HCT116 (cell line): ENCODE measurements at regions not wholly inside any gene's neighbourhood (a gene's known extent, or its start where the extent isn't known, plus 50 kb on each side); places are given as distances from the start of the nearest gene placed in this dataset.

Source experiments
- ATAC-seq: fragments of 200-7000 bp; cut with Tn5 transposase; 2 replicates; pipeline ENCODE4 v1.9.1; 2020; ENCODE audit warnings: mild to moderate bottlenecking, moderate library complexity
- BruUV-seq: library from RNA; stranded (reverse); fragments of 400-500 nt; replicated peaks from 2 replicates; lab custom pipeline; 2021; lab: Mats Ljungman, UMichigan
- CTCF ChIA-PET: fragments of 300-600 bp; sonication (Branson Sonifier 250); formaldehyde crosslinking; loops from one replicate; lab custom pipeline; 2021; ENCODE audit warnings: antibody characterized with exemption; lab: Charles Lee
- POLR2A ChIA-PET: fragments of 300-600, 350-600 bp; sonication (Branson Sonifier 250); formaldehyde crosslinking; loops from one replicate; lab custom pipeline; 2021; ENCODE audit warnings: antibody characterized with exemption; lab: Charles Lee
- RAD21 ChIA-PET, 2 experiments: fragments of 300-600 bp; sonication (Branson Sonifier 250); formaldehyde crosslinking; loops; one replicate each; lab custom pipeline; 2023; ENCODE audit warnings: low total read pairs in 2 of 2; ENCODE audit not compliant: uncharacterized antibody in 2 of 2, unreplicated experiment in 2 of 2, low non-redundant PET in 1 of 2; lab: Charles Lee
- DNase-seq: peaks from one replicate; pipeline ENCODE4 v3.0.0-alpha.2; 2010; ENCODE audit warnings: low read depth, low spot score
- H2AFZ ChIP-seq: fragments of 200-600 bp; shearing (Covaris generic), sonication (generic); 2 replicates; pipeline ENCODE4 v1.6.1; 2017; ENCODE audit warnings: low read depth, mixed run types, mixed read lengths, antibody characterized with exemption, low read length; ENCODE audit not compliant: poor library complexity, severe bottlenecking
- H3K27ac ChIP-seq: 2 replicates; pipeline ENCODE4 v1.5.1; 2012; ENCODE audit warnings: low read depth, low read length
- H3K27me3 ChIP-seq: fragments of 200-600 bp; sonication (generic); 2 replicates; pipeline ENCODE4 v1.6.1; 2016; ENCODE audit warnings: mixed run types, low read length, mixed read lengths; ENCODE audit not compliant: insufficient read depth
- H3K36me3 ChIP-seq, 2 experiments: fragments of 200-500 bp in 1 of 2; fragments of 200-600 bp in 1 of 2; sonication (Bioruptor generic) in 1 of 2; sonication (generic) in 1 of 2; 2 replicates each; pipeline versions ENCODE4 v1.5.1 to v1.6.1; 2014 to 2016; ENCODE audit warnings: low read length in 2 of 2, inconsistent platforms in 1 of 2, mixed read lengths in 1 of 2, mixed run types in 1 of 2; ENCODE audit not compliant: insufficient read depth in 2 of 2, control insufficient read depth in 1 of 2
- H3K4me1 ChIP-seq, 2 experiments: fragments of 200-600 bp in 1 of 2; sonication (generic) in 1 of 2; 2 replicates each; pipeline versions ENCODE4 v1.5.1 to v1.6.1; 2012 to 2017; ENCODE audit warnings: low read length in 2 of 2, inconsistent platforms in 1 of 2, mild to moderate bottlenecking in 1 of 2, mixed read lengths in 1 of 2, mixed run types in 1 of 2, moderate library complexity in 1 of 2; ENCODE audit not compliant: insufficient read depth in 2 of 2, control insufficient read depth in 1 of 2
- H3K4me2 ChIP-seq: fragments of 200-600 bp; sonication (generic); 2 replicates; pipeline ENCODE4 v1.6.1; 2017; ENCODE audit warnings: mixed run types, low read length, mixed read lengths
- H3K4me3 ChIP-seq, 2 experiments: fragments of 200-600 bp in 1 of 2; sonication (generic) in 1 of 2; replicated peaks in 1 of 2; 2 replicates each; pipeline ENCODE4 v1.5.1; 2011 to 2016; ENCODE audit warnings: low read length in 2 of 2, control low read depth in 1 of 2, low read depth in 1 of 2, mild to moderate bottlenecking in 1 of 2, mixed read lengths in 1 of 2, mixed run types in 1 of 2
- H3K79me2 ChIP-seq: fragments of 200-600 bp; sonication (generic); 2 replicates; pipeline ENCODE4 v1.6.1; 2017; ENCODE audit warnings: mild to moderate bottlenecking, mixed run types, low read length, moderate library complexity, mixed read lengths; ENCODE audit not compliant: insufficient read depth
- H3K9ac ChIP-seq: fragments of 200-600 bp; sonication (generic); 2 replicates; pipeline ENCODE4 v1.6.1; 2016; ENCODE audit warnings: low read length, mixed read lengths
- H3K9me2 ChIP-seq: fragments of 200-600 bp; sonication (generic), shearing (Covaris generic); 2 replicates; pipeline ENCODE4 v1.6.1; 2017; ENCODE audit warnings: mixed run types, mild to moderate bottlenecking, moderate library complexity; ENCODE audit not compliant: insufficient read depth
- H3K9me3 ChIP-seq, 2 experiments: fragments of 200-500 bp in 1 of 2; fragments of 200-600 bp in 1 of 2; sonication (Bioruptor generic) in 1 of 2; sonication (generic) in 1 of 2; 2 replicates each; pipeline ENCODE4 v1.6.1; 2014 to 2017; ENCODE audit warnings: low read length in 2 of 2, mixed read lengths in 2 of 2, inconsistent platforms in 1 of 2, low read depth in 1 of 2, mild to moderate bottlenecking in 1 of 2, mixed run types in 1 of 2, moderate library complexity in 1 of 2; ENCODE audit not compliant: control insufficient read depth in 1 of 2, insufficient read depth in 1 of 2
- H4K20me1 ChIP-seq: fragments of 200-600 bp; sonication (generic), shearing (Covaris generic); 2 replicates; pipeline ENCODE4 v1.6.1; 2017; ENCODE audit warnings: mixed run types, mild to moderate bottlenecking, moderate library complexity; ENCODE audit not compliant: insufficient read depth
- CBX3 ChIP-seq: IDR thresholded peaks from 2 replicates; pipeline ENCODE4 v1.6.1; 2012; ENCODE audit warnings: low read depth
- CTCF ChIP-seq, 3 experiments: fragments of 200-600 bp in 1 of 3; sonication (generic) in 1 of 3; IDR thresholded peaks in 2 of 3; conservative IDR thresholded peaks in 1 of 3; 2 replicates each; pipeline ENCODE4 v1.5.1; 2012 to 2017; ENCODE audit warnings: low read depth in 2 of 3, low read length in 2 of 3, antibody characterized with exemption in 1 of 3, borderline replicate concordance in 1 of 3, control low read depth in 1 of 3, mild to moderate bottlenecking in 1 of 3, mixed read lengths in 1 of 3, mixed run types in 1 of 3, moderate library complexity in 1 of 3; ENCODE audit not compliant: insufficient read depth in 1 of 3
- EZH2phosphoT487 ChIP-seq: fragments of 200-600 bp; IDR thresholded peaks from 2 replicates; pipeline ENCODE4 v1.6.1; 2018; ENCODE audit warnings: antibody characterized with exemption, borderline replicate concordance
- FOSL1 ChIP-seq: IDR thresholded peaks from 2 replicates; pipeline ENCODE4 v1.6.1; 2012; ENCODE audit warnings: low read depth
- MAX ChIP-seq: IDR thresholded peaks from 2 replicates; pipeline ENCODE4 v1.6.1; 2012
- POLR2AphosphoS5 ChIP-seq: IDR thresholded peaks from 2 replicates; pipeline ENCODE4 v1.6.1; 2011; ENCODE audit warnings: mild to moderate bottlenecking, low read depth, low read length, moderate library complexity
- RAD21 ChIP-seq: IDR thresholded peaks from 2 replicates; pipeline ENCODE4 v1.6.1; 2012; ENCODE audit warnings: low read depth, mild to moderate bottlenecking
- REST ChIP-seq: IDR thresholded peaks from 2 replicates; pipeline ENCODE4 v1.6.1; 2012; ENCODE audit warnings: low read depth
- SRF ChIP-seq: IDR thresholded peaks from 2 replicates; pipeline ENCODE4 v1.6.1; 2012; ENCODE audit warnings: low read depth
- TCF7L2 ChIP-seq: IDR thresholded peaks from 2 replicates; pipeline ENCODE4 v1.7.0; 2011; ENCODE audit warnings: borderline replicate concordance, inconsistent platforms; ENCODE audit not compliant: insufficient read depth, insufficient read length; ENCODE audit errors: extremely low read depth
- YY1 ChIP-seq: IDR thresholded peaks from 2 replicates; pipeline ENCODE4 v1.6.1; 2011; ENCODE audit warnings: low read length, low read depth, moderate library complexity, mild to moderate bottlenecking; ENCODE audit not compliant: insufficient replicate concordance; ENCODE audit errors: extremely low read depth
- ZBTB33 ChIP-seq: IDR thresholded peaks from 2 replicates; pipeline ENCODE4 v1.6.1; 2011; ENCODE audit warnings: mild to moderate bottlenecking, low read length, moderate library complexity; ENCODE audit not compliant: insufficient replicate concordance; ENCODE audit errors: extremely low read depth
- ZNF274 ChIP-seq: fragments of 200-500 bp; sonication (Bioruptor generic); IDR thresholded peaks from 2 replicates; pipeline ENCODE4 v1.6.1; 2014; ENCODE audit warnings: mild to moderate bottlenecking, low read depth, low read length, inconsistent platforms
- intact Hi-C: fragments of 100-400 bp; cut with micrococcal nuclease; formaldehyde crosslinking; loops from 2 replicates; pipeline ENCODE4 v1.10.0; 2022
- TF ChIP-seq, protein P1 (sequence below): IDR thresholded peaks from 2 replicates; pipeline ENCODE4 v1.6.1; 2012

GRCh38 chr14:56023661-56024081 lies 94.5 kb upstream of the PELI2 start (continued):
- no peak for TF ChIP-seq FOSL1

DNA sequence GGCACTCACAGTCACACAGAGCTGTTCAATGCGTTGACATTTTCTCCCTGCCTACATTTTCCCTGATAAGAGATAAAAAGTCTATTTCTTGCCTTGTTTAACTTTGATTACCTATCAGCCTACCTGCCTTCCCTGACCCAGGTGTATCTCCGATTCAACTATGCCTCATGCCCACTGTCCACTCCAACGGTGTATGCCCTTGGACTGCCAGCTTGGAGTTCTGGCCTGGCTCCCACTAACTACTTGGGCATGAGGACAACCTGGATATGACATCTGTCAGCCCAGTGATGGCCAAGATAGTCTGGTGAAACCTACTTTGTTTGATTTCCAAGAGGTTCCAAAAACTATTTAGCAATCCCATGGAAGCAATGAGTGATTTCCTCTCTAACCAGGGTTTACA lies 93.0 kb upstream of the PELI2 start:
- H3K4me2 ChIP-seq: no peak overlapping the region
- TF ChIP-seq EZH2phosphoT487 (no peak), RAD21 (no peak), CTCF (IDR thresholded peaks at IDR 0.05 in 2 of 3, conservative IDR thresholded peaks at IDR 0.05 in 1 of 3; ENCODE audit: borderline replicate concordance in 1 of 3, insufficient read depth in 1 of 3, low read depth in 2 of 3, low read length in 2 of 3) (no peak), TCF7L2 (no peak), CBX3 (no peak), POLR2AphosphoS5 (no peak), SRF (no peak), REST (no peak), ZBTB33 (no peak), FOSL1 (no peak), ZNF274 (no peak), MAX (no peak), YY1 (no peak)
- TF ChIP-seq, protein P1, sequence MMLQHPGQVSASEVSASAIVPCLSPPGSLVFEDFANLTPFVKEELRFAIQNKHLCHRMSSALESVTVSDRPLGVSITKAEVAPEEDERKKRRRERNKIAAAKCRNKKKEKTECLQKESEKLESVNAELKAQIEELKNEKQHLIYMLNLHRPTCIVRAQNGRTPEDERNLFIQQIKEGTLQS: no peak
- TF ChIP-seq, all 23 proteins: peak for 0
- H2AFZ ChIP-seq: no peak overlapping the region
- H3K4me1 ChIP-seq: no peaks in the 10 kb centered on the region
- CTCF ChIA-PET: no interaction called here
- H4K20me1 ChIP-seq: no peaks in the 10 kb centered on the region
- intact Hi-C loops: no loop called here
- no peak for ATAC-seq
- no peak overlapping the region for H3K27ac ChIP-seq
- no peak for DNase-seq
- RAD21 ChIA-PET: no interaction called here
- POLR2A ChIA-PET: no interaction called here
- no peak overlapping the region for H3K4me3 ChIP-seq
- no peaks in the 10 kb centered on the region for H3K36me3 ChIP-seq
- BruUV-seq: no TSS peak
- H3K9me2 ChIP-seq: no peaks in the 10 kb centered on the region
- H3K9me3 ChIP-seq: no peaks in the 10 kb centered on the region
- peaks cover 10% of the 10 kb centered on the region for H3K27me3 ChIP-seq
- H3K9ac ChIP-seq: no peak overlapping the region
- no peaks in the 10 kb centered on the region for H3K79me2 ChIP-seq
